Loucy (cell line): ENCODE measurements at regions not wholly inside any gene's neighbourhood (a gene's known extent, or its start where the extent isn't known, plus 50 kb on each side); places are given as distances from the start of the nearest gene placed in this dataset.

Experiments used
- EZH2phosphoT487 ChIP-seq: fragments of 200-600 bp; IDR thresholded peaks from 2 replicates; pipeline ENCODE4 v1.6.1; 2018; ENCODE audit warnings: antibody characterized with exemption, mild to moderate bottlenecking, moderate library complexity, borderline replicate concordance
- TF ChIP-seq, protein P1 (sequence below): fragments of 200-600 bp; sonication (generic); conservative IDR thresholded peaks from 2 replicates; pipeline ENCODE4 v1.5.1; 2014; ENCODE audit warnings: mild to moderate bottlenecking, antibody characterized with exemption, low read length

DNA sequence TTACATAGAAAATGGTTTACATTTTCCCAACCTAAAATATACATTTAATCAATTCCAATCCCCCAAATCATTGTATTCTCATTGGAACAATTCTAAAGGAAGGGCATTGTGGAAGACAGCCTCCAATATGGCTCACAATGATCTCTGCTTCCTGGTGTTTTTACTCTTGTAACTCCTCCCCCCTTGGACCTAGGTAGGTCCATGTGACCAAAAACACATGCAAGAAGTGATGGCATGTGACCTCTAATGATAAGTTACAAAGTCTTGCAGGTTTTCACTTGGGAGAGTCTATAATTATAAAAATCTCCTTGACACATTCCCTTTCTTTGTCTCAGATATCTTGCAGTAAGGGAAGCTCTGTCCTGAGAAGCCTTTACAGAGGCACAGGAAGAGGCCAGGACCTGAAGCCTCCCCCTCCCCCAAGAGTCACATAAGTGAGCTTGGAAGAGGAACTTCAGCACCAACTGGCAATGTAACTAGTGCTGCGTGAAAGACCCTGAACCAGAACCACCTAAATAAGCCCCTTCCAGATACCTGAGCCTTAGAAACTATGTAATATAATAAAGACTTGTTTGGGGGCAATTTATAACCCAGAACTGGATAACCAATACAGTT lies 816.2 kb upstream of the ATXN8OS start:
- TF ChIP-seq, protein P1, sequence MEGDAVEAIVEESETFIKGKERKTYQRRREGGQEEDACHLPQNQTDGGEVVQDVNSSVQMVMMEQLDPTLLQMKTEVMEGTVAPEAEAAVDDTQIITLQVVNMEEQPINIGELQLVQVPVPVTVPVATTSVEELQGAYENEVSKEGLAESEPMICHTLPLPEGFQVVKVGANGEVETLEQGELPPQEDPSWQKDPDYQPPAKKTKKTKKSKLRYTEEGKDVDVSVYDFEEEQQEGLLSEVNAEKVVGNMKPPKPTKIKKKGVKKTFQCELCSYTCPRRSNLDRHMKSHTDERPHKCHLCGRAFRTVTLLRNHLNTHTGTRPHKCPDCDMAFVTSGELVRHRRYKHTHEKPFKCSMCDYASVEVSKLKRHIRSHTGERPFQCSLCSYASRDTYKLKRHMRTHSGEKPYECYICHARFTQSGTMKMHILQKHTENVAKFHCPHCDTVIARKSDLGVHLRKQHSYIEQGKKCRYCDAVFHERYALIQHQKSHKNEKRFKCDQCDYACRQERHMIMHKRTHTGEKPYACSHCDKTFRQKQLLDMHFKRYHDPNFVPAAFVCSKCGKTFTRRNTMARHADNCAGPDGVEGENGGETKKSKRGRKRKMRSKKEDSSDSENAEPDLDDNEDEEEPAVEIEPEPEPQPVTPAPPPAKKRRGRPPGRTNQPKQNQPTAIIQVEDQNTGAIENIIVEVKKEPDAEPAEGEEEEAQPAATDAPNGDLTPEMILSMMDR: no peak
- no peak for TF ChIP-seq EZH2phosphoT487
